HL-60/S4 treated with retinoic acid at 250 ng/mL for 4 days and 3 days (cell line): ENCODE measurements at regions not wholly inside any gene's neighbourhood (a gene's known extent, or its start where the extent isn't known, plus 50 kb on each side); places are given as distances from the start of the nearest gene placed in this dataset.

Source experiments
- in situ Hi-C: fragments of 300-500 bp; cut with MboI; formaldehyde crosslinking; loops from 2 replicates; pipeline ENCODE4 v1.7.0; 2022; ENCODE audit warnings: low sequenced_read_pairs

DNA sequence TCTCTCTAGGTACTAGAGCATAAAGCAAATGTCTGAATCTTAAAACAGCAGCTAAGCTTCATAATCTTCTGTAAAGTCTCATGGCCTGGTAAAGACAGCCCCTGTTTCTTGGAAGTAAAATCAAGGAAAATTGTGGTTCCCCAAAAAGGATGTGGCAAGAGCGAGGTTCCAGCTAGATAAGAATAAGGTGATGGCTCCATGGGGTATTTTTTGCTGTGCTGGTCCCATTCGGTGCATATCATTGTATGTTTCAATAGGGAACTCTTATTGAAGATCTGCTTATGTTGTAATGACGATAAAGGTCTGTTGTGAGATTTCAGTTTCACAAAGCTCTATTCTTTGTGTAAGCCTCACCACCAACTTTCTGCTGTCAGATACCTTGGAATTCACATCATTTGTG lies 316.9 kb upstream of the NOCT start:
- in situ Hi-C loops, result loop anchor here (25.0 kb wide), 1 partner anchor 661 kb away; no protein-coding TSS in a partner anchor

DNA sequence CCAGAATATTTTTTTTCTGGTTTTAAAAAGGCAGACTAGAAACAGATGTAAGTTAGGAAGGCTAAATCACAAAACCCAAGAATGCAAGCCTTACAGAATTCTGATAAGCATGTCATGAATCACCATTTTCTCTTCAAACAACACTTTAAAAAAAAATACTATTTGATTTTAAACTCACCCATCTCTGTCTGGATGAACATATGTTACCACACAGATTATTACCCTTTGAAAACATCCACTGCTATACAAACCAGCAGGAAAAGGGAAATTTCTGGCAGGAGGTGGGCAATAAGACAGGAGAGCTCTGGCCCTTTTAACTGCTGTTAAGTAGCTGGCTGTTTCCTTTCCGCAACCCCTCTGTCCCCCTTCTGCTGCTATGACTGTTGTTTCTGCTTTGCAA lies 317.7 kb upstream of the NOCT start:
- in situ Hi-C loops, result loop anchor here (25.0 kb wide), 1 partner anchor 661 kb away; no protein-coding TSS in a partner anchor

DNA sequence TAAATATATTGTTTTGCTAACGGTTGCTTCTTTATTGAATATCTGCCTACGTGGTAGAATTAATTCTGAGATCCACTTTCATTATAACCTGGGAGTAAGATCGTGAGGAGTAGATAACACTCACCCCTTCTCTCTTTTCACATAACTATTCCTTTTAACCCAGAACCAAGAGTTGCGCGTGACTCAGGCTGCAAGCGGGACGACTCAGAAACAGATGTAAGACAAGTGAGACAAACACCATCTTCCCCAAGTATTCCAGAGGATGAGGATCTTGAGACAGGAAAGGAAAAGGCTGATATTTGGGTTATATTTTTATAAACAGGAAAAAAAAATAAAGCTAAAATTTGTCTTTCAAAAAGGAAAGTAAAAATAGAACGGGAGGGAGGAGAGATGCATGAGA lies 318.8 kb upstream of the NOCT start:
- in situ Hi-C loops, result loop anchor here (25.0 kb wide), 1 partner anchor 659 kb away; no protein-coding TSS in a partner anchor

DNA sequence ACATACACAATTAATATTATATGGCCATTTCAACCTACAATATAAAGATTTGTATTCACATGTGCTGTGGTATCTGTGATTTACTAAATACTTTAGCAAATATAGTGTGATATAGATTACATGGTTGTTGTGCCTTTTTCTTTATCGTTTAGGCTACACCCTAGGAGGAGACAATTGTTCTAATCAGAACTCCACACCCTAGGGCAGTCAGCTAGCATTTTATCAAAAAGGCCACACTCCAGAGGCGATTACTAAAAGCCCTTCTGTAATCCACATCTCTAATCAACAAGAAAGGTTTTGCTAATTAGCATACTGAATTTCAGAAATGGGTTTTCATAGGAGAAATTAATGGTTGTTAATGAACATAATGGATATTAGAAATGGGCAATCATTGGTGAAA lies 319.5 kb upstream of the NOCT start:
- in situ Hi-C loops, result loop anchor here (25.0 kb wide), 1 partner anchor 659 kb away; no protein-coding TSS in a partner anchor

DNA sequence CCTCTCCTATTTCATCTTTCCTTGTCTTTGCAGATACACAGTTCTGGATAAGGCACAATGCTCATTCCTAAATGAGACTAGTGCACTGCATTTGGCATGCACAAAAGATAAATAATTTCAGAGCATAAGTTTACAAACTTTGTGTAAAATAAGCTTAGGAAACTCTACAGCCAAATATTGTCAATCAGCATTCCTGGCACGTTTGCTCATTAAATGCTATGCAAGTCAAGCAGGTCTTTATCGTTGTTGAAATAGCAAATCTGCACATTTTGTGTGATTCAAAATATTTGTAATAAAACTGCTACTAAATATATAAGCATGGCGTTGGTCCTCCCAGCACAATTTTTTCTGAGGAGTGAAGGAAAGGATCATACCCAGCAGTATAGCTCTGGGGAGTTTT lies 322.1 kb upstream of the NOCT start:
- in situ Hi-C loops, result loop anchor here (25.0 kb wide), 1 partner anchor 656 kb away; no protein-coding TSS in a partner anchor

DNA sequence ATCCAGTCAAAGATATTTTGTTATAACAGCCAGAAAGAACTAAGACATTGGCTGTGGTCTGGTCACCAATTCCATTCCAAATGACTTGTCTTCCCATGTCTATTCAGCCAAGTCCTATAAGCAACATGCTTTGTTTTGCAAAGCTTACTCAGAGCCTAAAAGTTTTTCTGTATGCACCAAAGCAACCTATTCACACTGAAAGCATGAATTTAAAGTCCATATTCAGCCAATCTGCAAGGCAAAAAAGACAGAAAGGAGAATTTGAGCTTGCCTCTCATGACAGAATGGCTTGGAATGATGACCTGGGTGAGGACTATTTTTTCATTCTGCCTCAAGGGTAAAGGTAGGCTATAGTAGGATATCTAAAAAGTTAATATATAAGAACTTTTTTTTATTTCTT lies 323.2 kb upstream of the NOCT start:
- in situ Hi-C loops, result loop anchor here (25.0 kb wide), 1 partner anchor 655 kb away; no protein-coding TSS in a partner anchor

DNA sequence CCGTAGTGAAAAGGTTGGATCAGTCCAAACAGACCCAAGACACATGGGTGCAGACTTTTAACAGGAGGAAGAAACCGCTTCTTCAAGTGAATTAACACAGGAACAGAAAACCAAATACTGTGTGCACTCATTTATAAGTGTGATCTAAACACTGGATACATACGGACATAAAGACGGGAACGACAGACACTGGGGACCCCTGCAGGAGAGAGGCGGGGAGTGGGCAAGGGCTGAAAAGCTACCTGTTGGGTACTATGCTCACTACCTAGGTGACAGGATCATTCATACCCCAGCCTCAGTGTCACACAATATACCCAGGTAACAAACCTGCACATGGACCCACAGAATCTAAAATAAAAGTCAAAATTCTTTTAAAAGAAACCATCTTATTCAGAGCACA lies 326.0 kb upstream of the NOCT start:
- in situ Hi-C loops, result loop anchor here (25.0 kb wide), 1 partner anchor 652 kb away; no protein-coding TSS in a partner anchor

DNA sequence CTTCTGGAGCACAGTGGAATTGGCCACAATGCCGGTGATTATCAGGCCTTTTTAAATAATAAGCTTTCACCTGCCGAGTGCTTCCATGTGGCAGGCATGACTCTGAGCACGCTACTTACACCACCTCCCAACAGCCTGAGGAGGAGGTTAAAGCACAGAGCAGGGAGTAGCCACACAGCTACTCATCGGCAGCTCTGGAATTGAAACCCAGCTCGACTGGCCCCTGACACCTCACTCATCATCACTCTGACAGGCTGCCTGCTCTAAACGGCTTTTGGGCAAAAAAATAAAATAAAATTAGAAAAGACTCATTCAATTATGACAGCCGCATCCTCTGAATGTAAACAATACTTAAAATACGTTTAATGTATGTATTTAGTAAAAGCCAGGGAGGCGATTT lies 326.4 kb upstream of the NOCT start:
- in situ Hi-C loops, result loop anchor here (25.0 kb wide), 1 partner anchor 652 kb away; no protein-coding TSS in a partner anchor

DNA sequence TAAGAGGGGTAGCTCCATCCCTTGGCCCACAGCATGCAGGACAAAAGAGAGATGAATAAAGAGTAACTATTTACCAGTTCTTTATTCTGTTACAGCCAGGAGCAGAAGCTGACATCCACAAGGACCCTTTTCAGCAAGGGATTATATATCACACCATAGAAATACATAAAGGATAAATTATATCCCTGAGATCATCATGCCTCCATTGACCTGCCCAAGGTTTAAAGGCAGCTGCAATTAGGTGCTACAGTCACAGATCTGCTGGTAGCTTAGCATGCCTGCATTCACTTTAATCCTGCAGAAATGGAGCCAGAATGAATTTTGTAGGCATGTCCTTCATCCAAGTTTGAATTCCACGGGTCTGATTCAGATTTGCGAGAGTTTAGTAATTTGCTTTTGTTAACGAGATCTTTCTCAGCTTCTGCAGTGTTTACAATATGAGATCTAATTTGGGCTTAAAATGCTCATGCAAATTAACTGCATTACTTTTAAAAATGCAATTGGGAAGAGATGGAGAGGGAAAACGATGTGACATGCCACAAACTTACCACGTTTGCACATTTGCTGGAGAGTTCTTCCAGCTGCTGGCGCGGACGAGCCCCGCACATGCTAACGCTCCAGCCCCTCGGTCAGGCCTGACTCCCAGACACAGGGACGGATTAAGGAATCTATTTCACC lies 327.0 kb upstream of the NOCT start:
- in situ Hi-C loops, result loop anchor here (25.0 kb wide), 1 partner anchor 651 kb away; no protein-coding TSS in a partner anchor

DNA sequence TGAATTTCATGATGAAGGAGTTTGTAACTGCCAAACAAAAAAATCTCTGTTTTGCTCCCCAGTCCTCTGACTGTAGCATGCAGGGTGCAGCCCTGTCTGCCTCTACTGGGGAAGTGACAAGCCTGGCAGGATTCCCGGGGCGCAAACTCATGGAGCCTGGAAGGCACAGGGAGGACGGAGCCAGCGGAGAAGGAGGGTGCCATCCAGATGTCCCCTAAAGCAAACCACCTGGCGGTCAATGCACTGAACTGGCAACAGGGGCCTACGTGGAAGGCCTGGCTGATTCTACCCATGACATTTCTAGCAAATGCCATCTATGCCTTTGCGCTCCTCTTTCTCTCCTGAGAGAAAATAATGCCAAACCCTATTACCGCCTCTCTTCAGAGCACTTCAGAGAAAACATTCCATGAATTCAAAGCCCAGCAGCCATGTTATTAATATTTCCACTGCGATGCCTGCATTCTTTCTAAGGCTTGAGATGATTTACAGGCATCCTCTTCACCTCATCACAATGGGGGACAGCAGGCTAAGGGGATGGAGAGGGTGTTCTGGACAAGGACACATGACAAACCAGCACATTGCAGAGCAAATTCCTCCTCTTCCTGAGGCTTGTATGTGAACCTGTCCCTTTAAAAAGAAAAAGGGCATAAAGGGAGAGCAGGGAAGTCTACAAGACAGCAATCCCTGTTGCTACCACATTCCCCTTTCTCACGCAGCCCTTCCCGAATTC lies 329.3 kb upstream of the NOCT start:
- in situ Hi-C loops, result loop anchor here (25.0 kb wide), 1 partner anchor 649 kb away; no protein-coding TSS in a partner anchor

DNA sequence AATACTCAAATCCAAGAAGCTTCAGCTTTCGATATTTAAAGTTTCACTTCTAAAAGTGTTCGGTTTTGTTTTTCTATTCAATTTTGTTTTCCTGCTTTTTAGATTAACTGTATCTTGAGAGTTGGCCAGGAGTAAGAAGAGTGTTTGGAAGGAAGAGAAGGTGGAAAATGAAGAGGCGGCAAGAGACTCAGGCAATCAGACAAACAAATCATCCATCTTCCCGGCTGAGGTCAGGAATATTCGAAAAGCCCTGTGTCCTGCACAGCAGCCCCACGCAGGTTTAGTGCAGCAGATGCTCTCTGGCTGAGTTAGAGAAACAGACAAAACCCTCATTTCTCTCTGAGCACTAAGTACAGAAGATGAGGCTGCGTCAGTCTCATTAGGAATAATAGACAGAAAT lies 330.3 kb upstream of the NOCT start:
- in situ Hi-C loops, result loop anchor here (25.0 kb wide), 1 partner anchor 648 kb away; no protein-coding TSS in a partner anchor

DNA sequence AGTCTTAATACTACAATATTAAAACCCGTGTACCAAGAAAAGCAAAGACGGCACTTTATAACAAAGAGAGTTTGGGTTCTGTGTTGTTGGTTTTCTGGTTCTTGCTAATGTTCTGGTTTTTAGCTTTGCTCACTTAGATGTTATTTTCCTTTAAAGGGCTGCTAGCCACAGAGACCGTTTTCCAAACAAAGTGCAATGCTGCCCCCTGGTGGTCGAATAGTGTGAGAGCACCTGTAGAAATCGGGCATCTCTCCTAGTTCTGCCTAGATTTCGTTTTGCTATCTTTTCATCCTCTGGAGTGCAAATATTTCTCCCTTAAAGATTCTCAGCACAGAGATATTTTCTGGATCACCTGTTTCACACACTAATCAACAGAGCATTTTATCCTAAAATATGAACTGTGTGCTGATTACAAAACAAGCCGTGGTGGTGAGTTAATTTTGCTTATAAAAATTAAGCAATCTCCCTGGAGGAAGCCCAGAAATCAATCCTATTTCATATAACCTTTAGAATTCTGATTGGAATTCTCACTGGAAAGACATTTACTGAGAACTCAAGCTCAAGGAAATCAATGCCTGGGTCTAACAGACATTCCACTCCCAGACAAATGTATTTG lies 334.5 kb upstream of the NOCT start:
- in situ Hi-C loops, result loop anchor here (25.0 kb wide), 1 partner anchor 644 kb away; no protein-coding TSS in a partner anchor

DNA sequence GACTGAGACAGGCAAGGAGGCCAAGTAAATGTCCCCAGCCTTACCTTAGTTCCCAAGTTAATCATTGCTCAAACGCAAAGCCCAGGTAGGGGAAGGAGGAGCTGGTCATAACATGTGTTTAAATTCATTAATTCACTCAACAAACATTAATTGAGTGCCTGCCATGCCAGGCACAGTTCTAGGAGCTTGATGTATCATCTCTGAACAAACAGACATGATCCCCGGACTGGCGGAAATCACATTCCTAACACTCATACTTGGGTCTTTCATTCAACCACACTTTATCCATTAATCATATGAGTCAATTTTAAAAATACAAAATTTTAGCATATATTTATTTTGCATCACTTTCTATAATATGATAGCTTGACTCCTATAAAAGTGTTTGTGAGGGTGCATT lies 335.3 kb upstream of the NOCT start:
- in situ Hi-C loops, result loop anchor here (25.0 kb wide), 1 partner anchor 643 kb away; no protein-coding TSS in a partner anchor

DNA sequence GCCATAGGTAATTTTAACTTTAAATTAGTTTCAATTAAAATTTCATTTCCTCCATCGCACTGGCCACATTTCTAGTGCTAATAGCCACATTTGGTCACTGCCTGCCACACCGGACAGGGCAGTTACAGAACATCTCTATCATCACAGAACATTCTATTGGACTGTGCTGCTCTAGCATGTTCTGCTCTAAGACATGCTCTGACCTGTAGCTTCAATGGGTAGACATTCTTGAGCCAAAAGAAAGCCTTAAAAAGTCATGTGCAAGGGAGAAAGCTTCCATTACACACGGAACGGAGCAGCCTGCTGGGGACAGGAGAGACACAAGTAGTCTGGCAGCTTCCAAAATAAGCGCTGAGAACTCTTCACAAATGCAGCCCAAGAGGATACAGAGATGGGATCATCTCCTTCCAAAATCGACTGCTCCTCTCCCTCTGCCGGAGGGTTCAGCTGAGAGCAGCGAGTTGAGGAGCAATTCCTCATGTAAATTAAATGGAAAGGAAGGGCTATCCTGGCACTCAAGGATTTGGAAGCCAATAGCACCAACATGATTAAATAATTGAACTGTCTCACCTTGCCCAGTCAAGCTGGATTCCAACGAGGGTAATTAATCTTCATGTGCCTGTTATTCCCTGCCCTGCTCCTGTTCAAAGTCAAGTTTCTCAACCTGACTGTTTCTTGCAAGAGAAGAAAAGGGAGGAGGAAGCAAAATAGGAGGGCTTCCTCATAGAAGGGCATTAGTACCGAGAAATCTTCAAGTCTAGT lies 336.4 kb upstream of the NOCT start:
- in situ Hi-C loops, result loop anchor here (25.0 kb wide), 1 partner anchor 642 kb away; no protein-coding TSS in a partner anchor

DNA sequence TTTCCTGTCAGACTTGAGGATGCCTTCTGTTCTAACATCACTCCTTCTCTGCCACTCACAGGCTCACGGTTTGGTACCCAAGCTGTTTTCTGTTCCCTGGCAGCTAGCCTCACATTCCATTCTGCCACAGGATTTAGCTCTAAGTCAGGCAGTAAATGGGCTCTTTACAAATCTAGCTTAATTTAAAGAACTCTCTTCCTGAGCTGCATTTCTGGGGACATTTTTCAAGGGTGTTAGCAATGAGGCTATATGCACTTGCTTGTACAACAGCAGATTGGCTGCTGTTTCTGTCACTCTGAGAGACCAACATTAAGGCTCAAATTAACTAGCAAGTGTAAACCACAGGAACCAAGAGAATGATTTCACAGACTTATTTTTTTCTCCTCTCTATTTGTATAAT lies 337.8 kb upstream of the NOCT start:
- in situ Hi-C loops, result loop anchor here (25.0 kb wide), 1 partner anchor 640 kb away; no protein-coding TSS in a partner anchor

DNA sequence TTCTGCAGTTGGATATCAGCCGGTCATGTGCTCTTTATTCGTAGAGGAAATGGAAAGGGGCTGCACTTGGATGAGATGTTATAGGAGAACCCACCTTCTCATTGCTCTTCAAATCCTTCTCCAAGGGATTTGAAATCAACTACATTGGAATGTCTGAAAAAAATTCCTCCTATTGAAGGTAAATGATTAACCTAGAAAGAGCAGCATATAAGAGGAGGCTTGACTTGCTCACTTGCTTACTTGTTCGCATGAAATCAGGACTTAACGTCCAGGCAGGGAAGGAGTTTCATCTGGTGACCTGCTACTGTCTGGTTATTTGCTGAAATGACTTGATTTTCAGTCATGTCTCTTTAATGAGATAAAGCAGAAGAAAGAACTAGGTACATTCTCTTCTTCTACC lies 338.4 kb upstream of the NOCT start:
- in situ Hi-C loops, result loop anchor here (25.0 kb wide), 1 partner anchor 640 kb away; no protein-coding TSS in a partner anchor

DNA sequence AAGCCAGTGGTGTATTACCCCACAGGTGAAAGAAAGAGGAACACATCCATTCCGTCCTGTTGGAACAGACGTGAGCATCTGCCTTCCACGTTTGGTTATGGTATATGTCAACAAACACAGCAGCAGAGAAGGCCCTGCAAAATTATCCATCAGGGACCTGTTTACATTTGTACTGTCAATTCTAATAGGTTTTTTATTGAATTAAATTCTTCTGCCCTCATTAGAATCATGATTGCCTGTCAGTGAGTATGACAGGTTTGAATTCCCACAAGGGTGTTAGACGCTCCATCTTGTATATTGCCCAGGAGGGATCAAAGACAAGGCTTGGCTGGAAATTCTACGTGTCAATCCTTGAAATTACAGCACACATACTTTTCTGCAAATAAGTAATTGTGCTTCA lies 339.9 kb upstream of the NOCT start:
- in situ Hi-C loops, result loop anchor here (25.0 kb wide), 1 partner anchor 638 kb away; no protein-coding TSS in a partner anchor

DNA sequence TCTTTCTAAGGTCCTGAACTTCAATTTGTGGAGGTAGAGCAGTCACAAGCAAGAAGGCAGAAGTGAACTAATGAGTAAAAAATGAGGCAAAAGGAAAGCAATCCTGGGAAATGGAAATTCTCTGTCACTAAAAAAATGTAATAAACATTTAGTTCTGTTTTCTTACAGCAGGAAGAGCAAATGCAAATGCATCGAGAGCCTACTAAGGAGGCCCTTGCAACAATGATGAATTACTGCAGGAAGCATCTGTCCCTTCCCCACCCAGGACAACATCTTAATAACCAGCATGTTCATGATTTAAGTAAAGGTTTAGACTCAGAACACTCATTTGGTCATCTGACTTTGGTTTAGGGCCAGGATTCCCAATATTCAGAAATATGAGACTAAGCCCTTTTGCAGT lies 341.4 kb upstream of the NOCT start:
- in situ Hi-C loops, result no loop called here

DNA sequence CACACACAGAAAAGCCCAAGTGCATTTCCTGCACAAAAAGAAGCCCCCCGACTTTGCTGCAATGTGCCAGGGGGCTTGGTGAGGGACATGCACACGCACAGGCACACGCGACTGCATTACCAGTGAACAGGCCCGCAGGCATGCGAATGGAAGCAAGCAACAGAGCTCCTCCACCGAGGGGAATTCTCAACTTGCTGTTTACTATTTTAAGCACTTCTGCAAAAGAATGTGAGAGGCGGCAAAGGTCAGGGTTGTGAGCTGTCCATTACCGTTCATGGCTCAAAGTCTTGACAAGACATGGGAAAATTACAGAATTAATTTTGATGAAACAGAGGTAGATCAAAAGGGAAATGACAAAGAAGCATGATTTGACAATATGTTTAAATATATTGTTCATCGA lies 342.5 kb upstream of the NOCT start:
- in situ Hi-C loops, result no loop called here

DNA sequence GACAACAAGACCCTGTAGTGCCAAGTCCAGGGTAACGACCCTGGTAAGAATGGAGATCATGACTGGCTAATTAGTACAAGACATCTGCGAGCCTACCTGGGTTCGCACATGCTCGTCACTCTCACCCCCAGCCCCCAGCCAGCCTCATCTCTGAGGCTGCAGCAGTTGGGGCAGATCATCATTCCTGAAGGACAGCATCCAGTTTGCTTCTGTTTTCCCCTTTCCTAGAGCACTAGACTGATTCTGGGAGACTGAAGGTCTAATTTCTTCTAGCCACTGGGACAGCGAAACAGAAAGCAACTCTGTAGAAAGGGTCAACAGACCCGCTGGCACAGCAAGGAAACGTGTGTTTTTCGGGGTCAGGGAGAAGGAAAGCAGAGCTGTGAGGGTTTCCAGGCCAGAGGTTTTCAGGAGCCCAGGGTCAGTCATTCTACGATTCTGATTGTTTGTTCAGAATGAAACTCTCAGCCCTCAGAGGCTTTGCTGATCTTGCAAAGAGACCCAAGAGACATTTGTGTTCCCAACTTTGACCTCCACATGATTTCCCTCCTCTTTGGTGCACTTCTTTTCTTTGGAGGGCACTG lies 343.1 kb upstream of the NOCT start:
- in situ Hi-C loops, result no loop called here
